Fibroblast of mammary gland (primary cell): ENCODE measurements at regions not wholly inside any gene's neighbourhood (a gene's known extent, or its start where the extent isn't known, plus 50 kb on each side); places are given as distances from the start of the nearest gene placed in this dataset.

ENCODE experiments used
- DNase-seq: peaks from one replicate; pipeline ENCODE4 v3.0.0-alpha.2; 2010; ENCODE audit warnings: low read depth
- H3K4me3 ChIP-seq: 2 replicates; pipeline ENCODE4 v1.5.1; 2011; ENCODE audit warnings: low read depth, mild to moderate bottlenecking, low read length, moderate library complexity; ENCODE audit not compliant: control insufficient read depth
- TF ChIP-seq, protein P1 (sequence below): conservative IDR thresholded peaks from 2 replicates; pipeline ENCODE4 v1.5.1; 2011; ENCODE audit warnings: low read depth, low read length, inconsistent platforms; ENCODE audit not compliant: control insufficient read depth, insufficient read depth

DNA sequence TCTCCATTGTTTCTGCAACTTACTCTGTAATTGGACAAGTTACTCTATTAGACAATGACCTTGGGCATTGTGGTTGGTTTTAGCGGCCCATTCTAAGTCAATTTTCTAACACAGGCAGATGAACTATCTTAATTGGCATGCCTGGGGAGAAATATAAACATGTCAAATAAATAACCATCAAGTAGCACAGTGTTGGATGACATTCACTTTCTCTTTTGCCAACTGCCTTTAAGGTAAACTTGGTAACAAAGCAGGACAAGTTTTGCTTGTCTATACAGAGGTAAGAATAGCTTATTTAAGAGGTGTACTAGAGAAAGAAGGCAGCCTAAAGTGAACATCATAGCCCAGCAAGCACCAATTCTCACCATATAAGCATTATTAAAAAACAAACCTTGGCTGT, 599.6 kb downstream of the GBE1 start:
- TF ChIP-seq, protein P1, sequence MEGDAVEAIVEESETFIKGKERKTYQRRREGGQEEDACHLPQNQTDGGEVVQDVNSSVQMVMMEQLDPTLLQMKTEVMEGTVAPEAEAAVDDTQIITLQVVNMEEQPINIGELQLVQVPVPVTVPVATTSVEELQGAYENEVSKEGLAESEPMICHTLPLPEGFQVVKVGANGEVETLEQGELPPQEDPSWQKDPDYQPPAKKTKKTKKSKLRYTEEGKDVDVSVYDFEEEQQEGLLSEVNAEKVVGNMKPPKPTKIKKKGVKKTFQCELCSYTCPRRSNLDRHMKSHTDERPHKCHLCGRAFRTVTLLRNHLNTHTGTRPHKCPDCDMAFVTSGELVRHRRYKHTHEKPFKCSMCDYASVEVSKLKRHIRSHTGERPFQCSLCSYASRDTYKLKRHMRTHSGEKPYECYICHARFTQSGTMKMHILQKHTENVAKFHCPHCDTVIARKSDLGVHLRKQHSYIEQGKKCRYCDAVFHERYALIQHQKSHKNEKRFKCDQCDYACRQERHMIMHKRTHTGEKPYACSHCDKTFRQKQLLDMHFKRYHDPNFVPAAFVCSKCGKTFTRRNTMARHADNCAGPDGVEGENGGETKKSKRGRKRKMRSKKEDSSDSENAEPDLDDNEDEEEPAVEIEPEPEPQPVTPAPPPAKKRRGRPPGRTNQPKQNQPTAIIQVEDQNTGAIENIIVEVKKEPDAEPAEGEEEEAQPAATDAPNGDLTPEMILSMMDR = no peak
- no peak overlapping the region for H3K4me3 ChIP-seq
- DNase-seq = no peak

DNA sequence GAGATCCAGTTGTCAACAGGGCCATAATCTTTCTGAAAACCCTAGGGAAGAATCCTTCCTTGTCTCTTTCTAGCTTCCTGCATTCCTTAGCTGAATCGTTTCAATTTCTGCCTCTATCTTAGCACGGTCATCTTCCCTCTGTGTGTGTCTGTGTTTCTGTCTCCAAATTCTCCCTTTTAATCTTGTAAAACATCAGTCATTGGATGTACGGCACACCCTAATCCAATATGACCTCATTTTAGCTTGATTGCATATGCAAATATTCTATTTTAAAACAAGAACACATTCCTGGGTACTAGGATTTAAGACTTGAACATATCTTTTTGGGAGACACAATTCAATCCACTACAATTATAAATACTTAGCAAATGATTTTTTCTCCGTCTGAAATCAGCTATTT, 600.3 kb downstream of the GBE1 start:
- DNase-seq = no peak
- TF ChIP-seq, protein P1 = no peak
- H3K4me3 ChIP-seq = no peak overlapping the region

DNA sequence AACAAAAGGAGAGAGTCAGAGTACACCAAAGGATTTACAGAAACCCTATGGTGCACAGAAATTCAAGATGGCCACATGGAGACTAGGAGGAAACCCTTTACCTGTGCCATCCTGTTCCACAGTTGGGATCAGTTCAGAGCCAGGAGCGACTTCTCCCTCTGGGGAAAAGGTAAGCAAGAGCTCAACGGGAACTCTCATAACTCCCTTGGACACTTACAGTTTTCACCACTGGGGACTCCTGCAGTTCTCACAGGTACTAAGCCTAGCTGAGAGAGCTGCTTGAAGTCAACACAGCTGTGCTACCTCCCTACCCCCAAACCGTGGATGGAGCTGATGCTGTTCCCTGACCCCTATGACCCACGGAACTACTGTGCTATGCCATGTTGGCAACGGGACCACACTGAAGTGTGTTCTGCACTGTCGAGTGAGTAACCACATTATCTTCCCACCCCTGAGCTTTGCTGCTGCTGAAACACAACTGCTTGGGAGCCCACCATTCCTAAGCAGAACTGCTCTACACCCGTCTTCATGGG, 606.8 kb downstream of the GBE1 start:
- TF ChIP-seq, protein P1 = no peak
- no peak overlapping the region for H3K4me3 ChIP-seq
- no peak for DNase-seq

DNA sequence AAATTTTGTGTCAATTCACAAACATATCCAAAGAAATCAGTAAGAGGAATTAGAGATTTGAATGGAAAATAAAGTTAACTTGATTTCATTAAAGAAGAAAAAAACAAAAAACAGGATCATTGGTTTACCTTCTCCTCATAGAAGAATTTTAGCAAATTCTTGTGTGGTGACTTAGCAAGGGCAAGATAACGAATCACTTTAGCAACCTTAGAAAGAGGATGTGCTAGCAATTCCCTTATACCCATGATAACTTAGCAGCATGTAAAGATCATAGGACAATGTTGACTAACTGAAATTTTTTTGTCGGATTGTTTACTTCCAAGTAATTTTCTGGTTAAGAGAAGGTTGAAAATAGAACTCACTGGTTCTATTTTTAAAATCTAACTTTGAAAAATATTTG, 609.3 kb downstream of the GBE1 start:
- TF ChIP-seq, protein P1 = no peak

DNA sequence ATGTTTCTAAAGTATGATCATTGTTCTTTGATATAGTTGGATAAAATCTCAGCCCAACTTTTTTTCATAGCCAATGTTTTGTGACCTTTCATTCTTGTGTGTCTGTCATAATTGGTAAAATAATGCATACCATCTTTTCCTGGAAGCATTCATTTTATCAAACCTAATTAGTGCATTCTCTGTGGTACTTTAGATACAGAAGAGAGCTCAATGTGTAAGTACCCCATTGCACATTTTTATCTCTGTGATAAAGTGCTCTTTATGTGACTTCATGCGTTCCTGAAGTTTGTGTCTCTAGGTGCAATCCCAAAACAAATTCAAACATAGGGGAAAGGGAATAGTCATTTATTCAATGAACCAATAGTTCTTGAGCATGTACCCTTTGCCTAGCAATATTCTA, 628.5 kb downstream of the GBE1 start:
- no peak overlapping the region for H3K4me3 ChIP-seq
- TF ChIP-seq, protein P1 = no peak
- no peak for DNase-seq

More for the DNA sequence above, 609.3 kb downstream of the GBE1 start:
- H3K4me3 ChIP-seq = no peak overlapping the region
- DNase-seq = no peak

DNA sequence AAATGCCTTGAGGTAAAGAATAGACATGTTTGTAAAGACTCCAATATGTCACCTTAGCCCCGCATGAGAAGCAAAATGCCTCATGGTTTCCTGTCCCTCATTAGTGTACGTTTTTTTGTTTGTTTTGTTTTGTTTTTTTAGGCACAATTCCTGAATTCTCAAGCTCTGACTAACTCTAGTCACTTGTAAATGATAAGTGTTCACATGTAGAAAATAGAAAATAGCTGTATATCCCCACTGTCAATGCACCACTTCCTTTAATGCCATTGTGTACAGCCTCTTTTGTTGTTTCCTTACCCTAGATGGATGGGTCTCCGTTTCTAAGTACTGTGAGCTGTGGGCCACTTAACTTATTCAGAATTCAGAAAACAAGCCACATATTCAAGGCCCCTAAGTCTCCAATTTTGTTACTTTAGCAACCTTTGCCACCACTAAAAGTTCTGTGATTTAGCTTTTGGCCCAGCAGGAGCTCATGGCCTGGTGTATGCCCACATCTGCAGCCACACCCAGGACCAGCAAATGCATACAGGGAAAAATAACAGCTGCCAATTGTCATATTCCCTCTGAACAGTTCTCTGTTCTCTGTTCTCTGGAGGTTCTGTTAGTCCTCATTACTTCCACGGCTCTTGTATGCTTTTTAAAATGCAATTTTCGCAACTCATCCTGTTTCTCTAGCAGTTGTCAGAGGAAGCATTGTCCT, 655.5 kb downstream of the GBE1 start:
- no peak for DNase-seq

More for the DNA sequence above, 655.5 kb downstream of the GBE1 start:
- TF ChIP-seq, protein P1 = no peak
- no peak overlapping the region for H3K4me3 ChIP-seq
